ENCODE measurements at regions not wholly inside any gene's neighbourhood (a gene's known extent, or its start where the extent isn't known, plus 50 kb on each side); places are given as distances from the start of the nearest gene placed in this dataset.

DNA sequence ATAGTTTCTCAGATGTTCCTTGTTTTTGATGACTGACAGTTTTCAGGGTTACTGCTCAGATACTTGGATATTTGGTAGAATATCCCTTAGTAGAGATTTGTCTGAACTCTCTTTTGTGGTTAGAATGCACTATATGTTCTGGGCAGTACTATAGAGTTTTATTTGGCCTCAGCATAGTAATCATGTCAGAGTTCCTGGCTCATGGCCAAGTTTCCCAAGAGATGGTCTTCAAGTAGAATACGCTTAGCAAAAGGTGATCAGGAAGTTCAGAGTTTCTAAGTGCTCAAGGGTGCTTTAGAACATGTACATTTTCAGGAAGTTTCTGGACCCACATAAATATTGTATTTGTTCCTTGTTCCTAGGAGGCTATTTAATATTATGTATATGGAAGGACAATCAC lies 1209.7 kb upstream of the GJE1 start:
- no peak for DNase-seq

- no peak for DNase-seq
These were observed 1211.1 kb upstream of the GJE1 start for GRCh38 chr6:140921366-140922226.

DNA sequence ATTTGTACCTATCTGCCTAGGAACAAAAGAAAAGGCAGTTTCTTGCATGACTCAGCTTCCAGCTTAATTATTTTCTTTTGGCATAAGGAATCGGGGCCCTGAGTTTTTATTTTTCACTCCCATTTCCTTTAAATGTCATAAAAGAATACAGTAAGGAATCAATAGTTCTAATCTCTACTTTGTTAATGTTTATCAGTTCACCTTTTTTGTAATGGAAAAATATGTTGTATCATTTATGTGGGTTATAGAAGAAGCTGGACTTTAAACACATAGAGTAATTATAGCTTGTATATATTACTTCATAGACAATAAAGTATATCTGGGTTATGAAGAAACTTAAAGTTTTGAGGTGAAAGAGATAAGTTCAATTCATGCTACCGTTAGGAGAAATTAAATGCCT lies 1214.8 kb upstream of the GJE1 start:
- no peak for DNase-seq

DNA sequence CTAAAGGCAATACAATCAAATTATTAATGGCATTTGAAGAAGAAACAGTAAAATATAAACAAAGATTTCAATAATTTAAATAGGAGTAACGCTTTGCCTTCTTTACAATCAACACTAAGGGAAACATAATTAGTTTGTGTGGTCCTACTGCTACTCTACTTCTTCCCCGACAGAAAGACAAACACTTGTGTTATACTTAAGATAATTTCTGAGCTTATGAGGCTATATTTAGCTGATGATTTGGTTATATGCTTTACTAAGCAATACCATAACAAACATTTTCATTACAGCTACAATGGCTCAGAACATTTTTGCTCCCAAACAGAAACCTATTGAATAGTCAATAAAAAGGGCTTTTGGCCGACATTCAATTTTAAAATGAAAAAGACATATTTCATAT lies 1217.2 kb upstream of the GJE1 start:
- DNase-seq: no peak

GRCh38 chr6:140915103-140915502 lies 1217.6 kb upstream of the GJE1 start:
- DNase-seq: no peak

DNA sequence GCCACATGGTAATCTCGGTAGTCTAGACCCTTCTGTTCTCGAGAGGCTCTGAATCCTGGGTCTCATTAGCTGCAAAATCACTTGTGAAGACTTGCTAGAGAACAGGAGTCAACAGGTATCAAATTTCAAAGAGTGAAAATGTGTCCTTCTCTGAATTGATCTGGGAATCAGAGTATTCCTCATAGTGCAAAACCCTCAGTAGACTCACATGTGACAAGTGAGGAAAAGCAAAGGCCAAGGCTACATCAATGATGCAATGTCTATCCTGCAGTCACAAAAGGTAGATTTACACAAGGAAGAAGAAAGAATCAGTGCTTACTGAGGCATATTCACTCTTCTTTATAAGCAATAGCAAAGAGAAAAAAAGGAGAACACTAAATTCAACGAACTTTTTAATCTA lies 1220.0 kb upstream of the GJE1 start:
- DNase-seq: no peak

- DNase-seq: no peak
These were observed 1223.1 kb upstream of the GJE1 start for GRCh38 chr6:140909625-140910024.

DNA sequence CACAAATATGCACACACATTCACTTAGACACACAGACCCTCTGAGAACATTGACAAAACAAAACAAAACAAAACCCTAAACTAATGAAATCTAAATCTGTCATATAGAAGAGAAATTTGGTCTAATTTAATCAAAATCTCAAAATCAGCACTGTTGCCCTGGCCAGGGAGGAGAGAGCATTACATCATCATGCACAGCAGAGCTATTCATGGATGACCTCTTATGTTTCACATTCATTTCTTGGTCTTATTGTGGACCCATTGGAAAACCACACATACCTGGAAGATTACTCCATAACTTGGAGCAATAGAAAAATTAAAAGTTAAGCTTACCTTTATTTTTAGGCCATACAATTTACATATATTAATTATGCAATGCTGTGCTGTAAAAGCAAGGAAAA lies 1223.6 kb upstream of the GJE1 start:
- no peak for DNase-seq

- DNase-seq: no peak
These were observed 1224.2 kb upstream of the GJE1 start for GRCh38 chr6:140908505-140908904.

GRCh38 chr6:140907235-140907634 lies 1225.5 kb upstream of the GJE1 start:
- no peak for DNase-seq

DNA sequence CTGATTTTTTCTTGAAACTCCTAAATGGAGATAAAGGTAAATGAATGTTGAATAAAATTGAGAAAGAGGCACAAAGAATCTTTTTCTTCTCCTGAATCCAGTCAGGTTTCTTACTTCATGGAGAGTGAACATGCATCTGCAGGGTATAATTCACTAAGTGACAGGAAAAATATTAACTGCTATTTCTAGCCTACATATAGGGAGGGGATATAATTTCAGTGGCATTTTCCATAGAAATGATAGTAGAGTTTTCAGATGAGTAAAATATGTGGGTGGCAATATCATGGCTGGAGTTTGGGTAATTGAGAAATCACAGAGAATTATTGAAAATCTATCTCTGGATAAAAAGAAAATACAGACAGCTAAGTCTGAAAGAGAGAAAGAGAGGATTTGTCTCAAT lies 1227.0 kb upstream of the GJE1 start:
- no peak for DNase-seq

DNA sequence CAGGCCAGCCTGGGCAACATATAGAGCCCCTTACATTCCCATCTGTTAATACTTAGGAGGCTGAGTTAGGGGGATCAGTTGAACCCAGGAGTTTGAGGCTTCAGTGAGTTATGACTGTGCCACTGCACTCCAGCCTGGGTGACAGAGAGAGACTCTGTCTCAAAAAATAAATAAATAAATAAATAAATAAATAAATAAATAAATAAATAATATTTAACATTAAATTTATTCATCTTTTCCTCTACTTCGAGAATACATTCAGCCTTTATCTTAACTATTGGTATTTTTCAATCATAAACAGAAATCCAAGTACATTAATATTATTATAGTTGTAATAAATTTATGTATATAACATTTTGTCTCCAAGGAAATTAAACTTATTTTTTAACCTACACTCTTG lies 1227.7 kb upstream of the GJE1 start:
- DNase-seq: no peak

- no peak for DNase-seq
These were observed 1234.7 kb upstream of the GJE1 start for GRCh38 chr6:140897804-140898573.

DNA sequence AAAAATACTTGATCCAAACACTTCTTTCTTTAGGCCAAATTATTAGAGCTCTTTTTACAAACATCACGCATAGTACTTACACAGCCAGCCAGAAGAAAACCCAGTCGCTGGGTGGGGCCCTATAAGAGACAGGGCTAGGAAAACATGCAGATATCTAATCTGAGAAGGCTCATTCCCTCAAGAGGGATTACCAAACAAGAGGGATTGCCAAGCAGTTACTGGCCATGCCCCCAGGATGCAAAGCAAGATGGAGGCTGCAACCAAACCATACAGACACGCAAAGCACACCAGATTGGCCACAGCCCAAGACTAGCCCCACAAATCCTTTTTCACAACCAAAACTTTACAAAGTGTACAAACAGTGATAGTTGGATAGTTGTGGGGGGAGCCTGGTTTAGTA lies 1235.4 kb upstream of the GJE1 start:
- DNase-seq: no peak

- no peak for DNase-seq
These were observed 1239.3 kb upstream of the GJE1 start for GRCh38 chr6:140893432-140893831.

DNA sequence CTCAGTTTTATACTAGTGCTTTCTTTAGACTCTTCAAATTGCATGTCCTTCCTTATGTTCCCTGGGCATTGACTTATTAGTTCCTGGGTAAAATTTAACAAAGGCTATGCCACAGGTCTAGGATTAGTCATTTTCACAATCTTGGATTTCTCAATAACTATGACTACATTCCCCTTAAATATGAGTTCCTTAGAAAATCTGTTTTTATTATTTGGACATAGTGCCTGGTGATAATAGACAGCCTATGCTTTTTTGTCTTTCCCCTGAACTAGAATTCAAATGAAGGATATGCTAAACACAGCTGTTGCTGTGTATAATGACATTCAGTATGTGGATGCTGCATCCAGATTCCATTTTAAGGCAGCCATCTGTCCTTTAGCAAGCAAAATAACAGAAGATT lies 1252.8 kb upstream of the GJE1 start:
- DNase-seq: no peak

GRCh38 chr6:140874066-140874465 lies 1258.7 kb upstream of the GJE1 start:
- no peak for DNase-seq

GRCh38 chr6:140872885-140873284 lies 1259.8 kb upstream of the GJE1 start:
- DNase-seq: no peak

- no peak for DNase-seq
These were observed 1260.8 kb upstream of the GJE1 start for GRCh38 chr6:140871911-140872310.

DNA sequence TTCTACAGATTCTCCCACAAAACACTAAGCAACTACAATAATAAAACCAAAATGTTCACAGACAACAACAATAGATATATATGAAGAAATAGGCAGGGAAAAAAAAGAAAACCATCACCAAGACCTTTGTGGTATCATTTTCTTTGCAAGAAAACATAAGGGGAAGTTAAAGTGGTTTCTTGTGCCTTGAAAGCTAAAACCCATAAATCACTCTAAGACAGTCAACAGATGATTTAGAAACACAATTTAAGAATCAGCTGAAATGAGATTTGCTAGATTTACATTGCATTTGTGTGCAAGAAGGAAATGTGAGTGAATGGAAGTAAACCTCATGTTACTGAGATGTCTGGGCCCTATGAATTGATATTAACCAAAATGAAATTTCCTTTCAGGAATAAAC lies 1265.4 kb upstream of the GJE1 start:
- DNase-seq: no peak

DNA sequence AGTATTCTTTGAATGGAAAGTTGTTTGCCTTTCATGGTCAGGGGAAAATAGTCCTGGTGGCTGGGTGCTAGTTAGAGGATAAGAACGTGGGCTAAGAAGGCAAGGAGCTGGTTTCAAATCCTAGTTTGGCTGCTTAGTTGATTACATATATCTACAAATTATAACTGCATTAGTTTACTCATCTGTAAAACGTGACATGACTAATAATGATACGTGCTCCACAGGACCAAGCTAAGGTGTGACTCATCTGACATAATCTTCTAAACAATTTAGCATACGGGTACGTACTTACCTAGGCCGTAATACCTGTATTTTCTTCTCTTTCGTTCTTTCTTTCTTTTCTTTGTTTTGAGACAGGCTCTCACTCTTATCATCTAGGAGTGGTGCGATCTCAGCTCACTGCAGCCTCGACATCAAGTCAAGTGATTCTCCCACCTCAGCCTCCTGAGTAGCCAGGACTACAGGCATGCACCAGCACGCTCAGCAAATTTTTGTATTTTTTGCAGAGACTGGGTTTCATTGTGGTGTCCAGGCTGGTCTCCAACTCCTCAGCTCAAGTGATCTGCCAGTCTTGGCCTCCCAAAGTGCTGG lies 1274.2 kb upstream of the GJE1 start:
- no peak for DNase-seq

GRCh38 chr6:140857739-140858380 lies 1274.9 kb upstream of the GJE1 start:
- DNase-seq: no peak

GRCh38 chr6:140855520-140855919 lies 1277.2 kb upstream of the GJE1 start:
- DNase-seq: no peak

GRCh38 chr6:140854318-140854717 lies 1278.4 kb upstream of the GJE1 start:
- DNase-seq: no peak
